ENCODE measurements at regions not wholly inside any gene's neighbourhood (a gene's known extent, or its start where the extent isn't known, plus 50 kb on each side); places are given as distances from the start of the nearest gene placed in this dataset.
"Not testable (repeated sequence)": the region's sequence is repeated elsewhere in the genome, so short reads cannot be mapped to it uniquely, and the experiment has no call there.

DNA sequence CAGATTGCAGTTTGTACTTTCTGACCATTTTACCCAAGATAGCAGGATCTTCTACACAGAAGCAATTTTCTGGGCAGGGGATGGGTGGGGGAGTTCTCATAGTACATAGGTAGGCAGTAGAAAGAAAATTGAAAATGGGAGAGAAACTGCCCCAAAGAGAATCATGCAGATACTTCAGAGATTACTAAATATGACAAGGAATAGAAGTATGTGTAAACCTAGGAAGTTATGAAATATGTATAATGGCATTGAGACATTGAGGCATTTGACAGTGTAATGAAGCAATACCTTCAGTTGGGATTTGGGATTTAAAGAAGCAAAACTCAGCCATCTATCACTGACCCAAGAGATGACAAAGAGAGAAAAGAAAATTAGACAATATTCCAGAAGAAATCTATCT is 233.0 kb downstream of the PTN start:
- DNase-seq (ENCODE audit: extremely low read depth, low read depth), result no peak

DNA sequence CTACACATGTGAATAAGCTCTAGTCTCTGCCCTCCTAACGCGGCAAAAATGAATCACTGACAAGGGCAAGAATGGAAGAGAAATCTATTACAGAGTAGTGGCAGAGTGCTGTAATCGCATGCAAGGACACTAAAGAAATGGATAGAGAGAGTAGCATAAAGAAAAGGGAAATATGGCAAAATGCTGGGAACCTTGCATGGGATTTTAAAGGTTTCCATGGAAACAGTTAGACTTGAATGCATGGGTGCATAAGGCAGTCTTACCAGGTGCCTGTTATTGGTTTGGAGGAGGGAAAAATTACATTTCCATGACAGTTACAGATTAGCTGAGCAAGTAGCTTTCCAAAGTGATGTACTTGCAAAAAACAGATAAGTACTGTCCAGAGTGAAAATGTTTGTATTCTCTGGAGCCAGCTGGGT is 233.4 kb downstream of the PTN start:
- DNase-seq (ENCODE audit: extremely low read depth, low read depth), result no peak

DNA sequence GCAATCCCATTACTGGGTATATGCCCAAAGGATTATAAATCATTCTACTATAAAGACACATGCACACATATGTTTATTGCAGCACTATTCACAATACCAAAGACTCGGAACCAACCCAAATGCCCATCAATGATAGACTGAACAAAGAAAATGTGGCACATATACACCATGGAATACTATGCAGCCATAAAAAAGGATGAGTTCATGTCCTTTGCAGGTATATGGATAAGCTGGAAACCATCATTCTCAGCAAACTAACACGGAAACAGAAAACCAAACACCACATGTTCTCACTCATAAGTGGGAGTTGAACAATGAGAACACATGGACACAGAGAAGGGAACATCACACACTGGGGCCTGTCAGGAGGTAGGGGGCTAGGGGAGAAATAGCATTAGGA is 235.7 kb downstream of the PTN start:
- not testable (repeated sequence) for DNase-seq (ENCODE audit: extremely low read depth, low read depth)

DNA sequence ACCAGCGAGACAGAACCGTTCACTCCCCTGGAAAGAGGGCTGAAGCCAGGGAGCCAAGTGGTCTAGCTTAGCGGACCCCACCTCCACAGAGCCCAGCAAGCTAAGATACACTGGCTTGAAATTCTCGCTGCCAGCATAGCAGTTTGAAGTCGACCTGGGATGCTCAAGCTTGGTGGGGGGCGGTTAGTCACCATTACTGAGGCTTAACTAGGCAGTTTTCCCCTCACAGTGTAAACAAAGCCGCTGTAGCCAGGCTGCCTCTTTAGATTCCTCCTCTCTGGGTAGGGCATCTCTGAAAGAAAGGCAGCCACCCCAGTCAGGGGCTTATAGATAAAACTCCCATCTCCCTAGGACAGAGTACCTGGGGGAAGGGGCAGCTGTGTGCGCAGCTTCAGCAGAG is 235.1 kb downstream of the CHRM2 start:
- not testable (repeated sequence) for DNase-seq (ENCODE audit: extremely low read depth, low read depth)

DNA sequence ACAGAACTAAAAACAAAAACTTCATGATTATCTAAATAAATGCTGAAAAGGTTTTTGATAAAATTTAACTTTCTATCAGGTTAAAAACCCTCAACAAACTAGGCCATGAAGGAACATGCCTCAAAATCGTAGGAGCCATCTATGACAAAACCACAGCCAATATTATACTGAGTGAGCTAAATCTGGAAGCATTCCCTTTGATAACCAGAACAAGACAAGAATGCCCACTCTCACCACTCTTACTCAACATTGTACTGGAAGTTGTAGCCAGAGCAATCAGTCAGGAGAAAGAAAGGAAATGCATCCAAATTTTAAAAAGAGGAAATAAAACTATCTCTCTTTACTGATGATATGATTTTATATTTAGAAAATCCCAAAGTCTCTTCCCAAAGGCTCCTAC is 228.7 kb downstream of the CHRM2 start:
- no peak for DNase-seq (ENCODE audit: extremely low read depth, low read depth)

DNA sequence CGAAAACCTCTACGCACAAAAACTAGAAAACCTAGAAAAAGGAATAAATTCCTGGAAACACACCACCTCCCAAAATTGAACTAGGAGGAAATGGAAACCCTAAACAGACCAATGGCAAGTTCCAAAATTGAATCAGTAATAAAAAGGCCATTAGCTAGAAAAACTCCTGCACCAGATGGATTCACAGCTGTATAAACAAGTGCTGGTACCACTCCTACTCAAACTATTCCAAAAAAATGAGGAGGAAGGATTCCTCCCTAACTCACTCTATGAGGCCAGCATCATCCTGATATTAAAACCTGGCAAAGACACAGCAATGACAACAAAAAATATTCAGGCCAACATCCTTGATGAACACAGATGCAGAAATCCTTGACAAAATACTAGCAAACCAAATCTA is 228.2 kb downstream of the CHRM2 start:
- DNase-seq (ENCODE audit: extremely low read depth, low read depth), result no peak

DNA sequence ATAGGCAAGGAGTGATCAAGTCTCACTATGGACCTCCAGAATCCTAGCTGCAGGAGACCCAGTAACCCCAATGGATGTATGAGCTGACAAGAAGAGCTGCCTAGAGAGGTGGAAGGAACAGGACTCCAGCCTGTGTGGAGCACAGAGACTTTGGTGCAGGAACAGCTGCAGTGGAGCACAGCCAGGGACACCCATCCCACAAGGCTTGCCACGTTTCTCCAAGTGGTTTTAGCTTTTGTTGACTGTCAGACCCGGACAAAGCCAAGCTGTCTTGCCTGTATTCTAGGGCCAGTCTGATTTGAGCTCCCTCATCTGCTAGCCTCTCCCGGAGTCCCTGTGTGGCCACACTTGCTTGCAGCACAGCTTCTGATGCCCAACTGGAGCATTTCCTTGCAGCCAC is 224.7 kb downstream of the CHRM2 start:
- no peak for DNase-seq (ENCODE audit: extremely low read depth, low read depth)

DNA sequence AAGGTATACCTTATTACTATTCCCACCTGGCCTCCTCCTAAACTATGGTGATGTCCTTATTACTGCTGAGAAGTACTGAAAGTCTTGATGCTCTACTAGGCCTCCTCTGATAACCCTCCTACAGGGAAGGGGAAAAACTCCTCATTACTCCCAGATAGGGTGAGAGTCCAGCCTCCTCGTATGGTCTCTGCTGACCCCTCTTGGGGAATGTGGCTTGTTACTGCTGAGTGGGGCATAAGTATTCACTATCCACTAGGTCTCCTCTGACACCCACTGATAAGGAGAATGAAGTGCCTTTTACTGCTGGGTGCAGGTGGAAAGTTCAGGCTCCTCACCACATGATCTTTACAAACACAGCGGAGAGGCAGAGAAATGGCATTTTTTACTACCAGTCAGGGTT is 222.9 kb downstream of the CHRM2 start:
- DNase-seq (ENCODE audit: extremely low read depth, low read depth), result no peak

DNA sequence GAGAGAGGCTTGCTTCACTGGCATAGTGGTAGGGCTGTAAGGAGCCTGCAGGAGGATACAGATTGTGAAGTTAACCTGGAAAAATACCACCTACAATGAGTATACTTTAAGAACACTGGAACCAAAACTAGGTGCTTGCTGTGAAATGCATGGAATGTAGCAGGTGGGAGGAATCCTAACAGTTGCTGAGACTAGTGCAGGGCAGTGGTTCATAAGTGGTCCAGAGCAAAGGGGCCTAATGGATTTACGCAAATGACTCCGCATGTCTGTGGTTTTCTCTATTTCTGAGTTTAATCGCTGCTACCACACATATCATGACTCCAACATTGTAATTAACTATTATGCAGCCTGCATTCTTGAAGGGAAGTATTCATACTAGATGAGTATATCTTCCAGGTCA is 218.4 kb downstream of the CHRM2 start:
- DNase-seq (ENCODE audit: extremely low read depth, low read depth), result no peak

DNA sequence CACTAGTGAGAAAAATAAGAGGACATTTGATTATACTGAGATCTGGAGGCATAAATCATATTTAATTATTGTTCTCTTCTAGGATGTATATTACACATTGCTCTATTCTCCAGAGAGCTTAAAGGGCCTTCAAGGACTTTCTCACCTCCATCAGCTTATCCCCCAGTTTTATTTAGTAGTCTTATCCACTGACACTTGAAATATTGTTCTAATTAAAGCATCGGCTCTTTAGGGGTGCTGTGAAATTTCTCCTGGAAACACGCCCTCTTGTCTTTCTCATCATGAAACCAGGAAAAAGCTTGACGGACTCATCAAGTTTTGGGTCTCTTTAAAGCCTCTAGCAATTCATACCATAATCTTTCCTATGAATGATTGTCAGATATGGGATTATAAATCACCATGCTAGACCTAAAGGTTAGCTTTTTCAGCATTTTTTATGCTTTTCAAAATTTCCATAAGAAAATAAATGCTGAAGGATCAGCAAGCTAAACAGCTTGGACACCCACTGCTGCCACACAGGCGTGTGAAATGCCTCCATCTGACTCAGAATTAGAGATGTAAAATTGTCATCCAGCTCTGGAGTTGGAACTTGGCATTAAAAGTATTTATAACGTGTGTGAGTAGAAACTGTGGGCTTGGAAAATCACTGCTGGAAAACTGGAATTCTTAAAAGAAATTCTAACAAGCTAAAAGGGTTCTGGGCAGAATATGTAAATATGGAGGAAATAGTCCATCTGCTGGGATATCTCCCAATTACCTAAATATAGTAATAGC is 216.3 kb downstream of the CHRM2 start:
- DNase-seq (ENCODE audit: extremely low read depth, low read depth), result no peak

DNA sequence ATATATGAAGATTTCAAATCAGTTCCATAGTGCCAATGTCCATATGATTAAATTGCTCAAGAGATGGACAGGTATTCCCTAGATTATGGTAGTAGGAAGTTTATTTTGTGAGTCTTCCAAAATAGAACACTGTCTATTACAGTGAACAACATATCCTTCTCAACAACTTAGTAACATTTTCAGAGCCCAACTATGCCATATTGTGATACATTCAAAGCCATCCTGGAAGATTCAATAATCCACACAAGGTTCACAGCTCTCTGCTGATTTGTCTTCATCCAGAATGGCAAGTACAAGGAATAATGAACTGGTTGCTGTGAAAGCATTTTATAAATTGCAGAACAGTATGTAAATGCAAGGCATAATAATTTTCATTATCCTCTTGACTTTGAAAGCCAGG is 213.9 kb downstream of the CHRM2 start:
- DNase-seq (ENCODE audit: extremely low read depth, low read depth), result no peak

DNA sequence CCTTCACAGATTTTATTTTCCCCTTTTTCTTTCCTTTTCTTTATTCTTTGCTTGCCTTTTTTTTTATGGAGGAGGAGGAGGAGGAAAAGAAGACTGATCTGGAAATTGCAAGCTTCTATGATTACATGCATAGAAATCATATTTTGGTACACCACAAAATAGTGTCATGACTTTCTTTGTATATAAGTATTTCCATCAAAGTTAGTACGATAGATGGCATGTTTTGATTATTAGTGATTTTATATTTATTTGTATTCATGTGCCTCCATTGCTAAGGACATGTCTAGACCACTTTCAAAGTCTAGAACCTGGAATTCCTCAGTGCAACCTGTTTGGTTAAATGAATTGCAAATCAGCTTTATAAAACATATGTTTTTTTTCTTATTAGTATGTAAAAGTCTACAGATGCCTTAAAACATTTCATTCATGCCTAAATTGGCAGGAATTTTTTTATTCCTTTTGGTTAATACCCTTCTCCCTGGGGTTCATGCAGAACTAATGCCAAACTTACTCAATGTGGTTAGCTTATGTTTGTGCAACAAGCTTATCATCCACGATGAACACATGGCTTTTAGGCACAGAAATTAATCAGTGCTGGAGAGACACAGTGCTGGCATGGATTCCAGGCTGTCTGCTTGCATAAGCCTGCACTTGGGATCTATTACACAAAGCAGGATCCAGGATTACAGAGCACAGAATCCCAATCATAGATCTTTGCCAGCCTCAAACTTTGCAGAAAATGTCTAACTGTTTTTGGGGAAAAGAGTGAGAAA is 213.1 kb downstream of the CHRM2 start:
- no peak for DNase-seq (ENCODE audit: extremely low read depth, low read depth)

DNA sequence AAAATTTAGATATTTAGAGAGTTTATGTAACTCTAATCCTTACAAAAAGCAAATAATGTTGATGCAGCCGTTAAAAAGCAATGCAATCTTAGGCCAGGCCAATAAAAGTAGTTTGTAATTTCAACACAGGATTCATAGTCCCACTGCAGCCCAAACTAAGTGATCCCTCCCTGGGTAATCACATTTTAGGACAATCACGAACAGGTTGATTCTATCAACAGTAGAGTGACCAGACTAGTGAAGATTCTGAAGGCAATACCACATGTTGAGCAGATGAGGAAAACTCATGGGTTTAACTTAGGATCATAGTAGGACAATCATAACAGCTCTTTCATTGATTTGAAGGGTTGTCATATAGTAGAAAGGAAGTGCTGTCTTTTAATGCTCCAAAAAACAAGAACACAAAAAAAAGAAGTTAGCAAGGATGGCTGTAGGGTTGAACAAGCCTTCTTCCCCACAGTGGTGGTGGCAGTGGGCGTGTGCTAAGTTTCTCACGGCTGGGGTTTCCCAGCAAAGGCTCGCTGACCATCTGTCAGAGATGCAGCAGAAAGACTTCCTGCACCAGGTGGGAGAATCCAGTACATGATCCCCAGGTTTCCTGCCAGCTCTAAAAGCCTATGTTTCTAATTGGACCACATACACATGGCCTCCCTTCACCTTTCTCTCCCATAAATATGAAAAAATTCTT is 212.2 kb downstream of the CHRM2 start:
- no peak for DNase-seq (ENCODE audit: extremely low read depth, low read depth)

DNA sequence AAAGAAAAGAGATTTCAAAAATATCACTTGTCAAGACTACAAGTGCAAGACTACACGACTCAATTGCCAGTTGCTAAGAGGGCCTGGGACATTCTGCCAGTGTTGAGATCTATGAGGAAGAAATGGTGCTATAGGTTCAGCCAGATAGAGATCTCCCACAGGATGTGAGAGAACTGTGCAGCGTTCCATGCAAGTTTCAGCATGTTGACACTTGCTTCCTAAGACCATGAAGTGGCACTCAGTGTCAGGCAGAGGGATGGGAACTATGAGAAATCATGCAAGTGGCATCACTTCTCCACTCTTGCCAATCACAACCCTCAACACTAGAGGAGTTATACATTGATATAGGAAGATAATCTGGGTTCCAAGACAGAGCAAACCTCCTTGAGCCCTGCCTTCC is 210.3 kb downstream of the CHRM2 start:
- no peak for DNase-seq (ENCODE audit: extremely low read depth, low read depth)

DNA sequence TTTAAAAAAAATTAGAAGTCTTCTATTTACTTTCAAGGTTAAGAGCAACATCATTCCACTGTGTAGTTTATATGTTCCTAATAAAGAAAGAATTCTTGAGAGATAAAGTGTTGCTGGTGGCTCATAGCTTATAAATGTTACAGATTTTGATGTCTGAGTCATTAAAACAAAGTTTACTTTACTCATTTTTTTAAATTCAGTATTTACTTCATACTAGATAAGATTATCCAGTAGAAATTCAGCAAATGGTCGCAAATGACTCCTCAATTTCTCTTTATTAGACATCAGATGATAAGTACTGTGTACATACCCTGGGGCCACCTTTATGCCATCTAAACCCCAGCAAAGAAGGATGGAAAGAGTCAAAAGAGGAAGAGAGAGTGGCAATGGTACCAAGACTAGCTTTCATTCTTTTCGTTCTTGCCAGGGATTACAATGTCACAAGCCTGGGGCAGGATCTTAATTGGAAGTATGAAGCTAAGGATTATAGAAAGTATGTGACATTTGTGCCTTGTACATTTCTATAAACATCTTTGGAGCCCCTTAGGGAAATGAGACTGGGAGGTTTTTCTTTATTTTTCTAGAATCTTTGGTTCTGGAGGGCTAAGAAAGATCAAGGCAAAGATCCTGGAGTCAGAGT is 206.1 kb downstream of the CHRM2 start:
- no peak for DNase-seq (ENCODE audit: extremely low read depth, low read depth)

DNA sequence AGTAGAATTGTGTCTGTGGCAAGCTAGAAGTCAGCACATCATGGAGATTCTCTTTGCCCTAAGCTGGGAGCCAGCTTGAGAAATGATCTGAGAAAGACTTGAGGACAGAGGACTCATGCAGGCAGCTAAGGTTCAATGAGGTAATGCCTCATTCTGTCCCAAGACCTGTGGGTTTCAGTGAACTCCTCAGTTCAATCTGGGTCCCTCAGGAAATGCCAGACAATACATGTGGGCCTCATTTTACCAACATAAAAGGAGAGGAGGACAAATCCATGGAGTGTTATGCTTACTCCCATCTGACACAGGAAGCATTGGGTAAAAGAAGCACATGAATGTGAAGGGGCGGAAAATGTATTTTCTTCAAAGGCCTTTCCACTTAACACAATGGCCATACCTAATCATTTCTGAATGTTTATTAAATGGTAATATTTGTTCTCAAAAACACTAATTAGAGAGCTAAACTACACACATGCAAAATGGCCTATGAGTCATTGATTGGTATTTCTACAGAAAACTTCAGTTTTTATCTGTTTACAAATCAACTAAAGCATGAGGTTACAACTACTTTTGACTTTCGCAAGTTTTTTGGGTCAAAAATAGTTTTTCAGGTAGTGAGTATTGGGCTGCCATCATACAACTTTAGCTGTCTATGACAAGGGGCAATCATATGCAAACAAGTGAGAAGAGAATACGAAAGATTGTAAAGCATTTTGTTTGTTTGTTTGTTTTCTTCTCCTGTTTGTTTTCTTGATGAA is 205.3 kb downstream of the CHRM2 start:
- no peak for DNase-seq (ENCODE audit: extremely low read depth, low read depth)

Data from NCI-H460 (cell line).